GM03348 (cell line): ENCODE measurements at regions not wholly inside any gene's neighbourhood (a gene's known extent, or its start where the extent isn't known, plus 50 kb on each side); places are given as distances from the start of the nearest gene placed in this dataset.

Experiments
- DNase-seq: peaks from one replicate; pipeline ENCODE4 v3.0.0; 2012; ENCODE audit warnings: low spot score

DNA sequence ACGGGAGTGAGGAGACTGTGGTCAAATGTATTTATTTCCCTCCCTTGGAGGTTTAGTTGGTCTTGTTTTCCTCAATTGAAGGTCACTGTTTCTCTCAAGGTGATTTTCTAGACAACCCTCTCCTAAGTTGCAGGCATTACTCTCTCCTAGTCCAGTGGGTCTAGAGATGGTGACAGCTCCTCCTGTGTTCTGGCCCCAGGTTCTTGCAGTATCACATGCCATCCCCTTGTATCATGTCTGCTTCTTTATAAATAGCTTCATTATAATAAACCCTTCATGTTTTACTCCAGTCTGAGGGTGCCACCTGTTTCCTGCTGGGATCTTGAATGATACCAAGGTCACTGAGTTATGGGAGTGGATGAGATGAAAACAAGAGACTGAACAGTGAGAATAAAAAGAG is 208.0 kb upstream of the KCNN2 start:
- no peak for DNase-seq

GRCh38 chr5:114166081-114166480 is 195.8 kb upstream of the KCNN2 start:
- DNase-seq, result no peak

DNA sequence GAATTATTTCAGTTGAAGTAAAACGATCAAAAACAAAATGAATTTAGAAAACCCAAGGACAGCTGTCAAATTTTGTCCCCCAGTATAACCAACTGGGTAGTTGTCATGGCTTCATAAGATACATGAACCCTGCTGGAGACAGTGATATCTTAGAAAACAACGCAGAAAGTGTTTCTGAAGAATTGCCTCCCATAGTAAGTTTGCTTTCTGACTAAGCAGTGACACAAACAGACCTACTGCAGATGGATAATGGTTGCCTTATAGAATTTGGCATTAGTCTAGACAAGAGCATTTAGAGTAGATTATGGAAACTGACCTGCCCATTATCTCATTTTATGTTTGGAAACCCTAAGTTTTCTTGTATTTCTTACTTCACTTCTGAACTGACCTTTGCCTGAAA is 187.7 kb upstream of the KCNN2 start:
- no peak for DNase-seq

GRCh38 chr5:114174837-114175236 is 187.0 kb upstream of the KCNN2 start:
- no peak for DNase-seq

DNA sequence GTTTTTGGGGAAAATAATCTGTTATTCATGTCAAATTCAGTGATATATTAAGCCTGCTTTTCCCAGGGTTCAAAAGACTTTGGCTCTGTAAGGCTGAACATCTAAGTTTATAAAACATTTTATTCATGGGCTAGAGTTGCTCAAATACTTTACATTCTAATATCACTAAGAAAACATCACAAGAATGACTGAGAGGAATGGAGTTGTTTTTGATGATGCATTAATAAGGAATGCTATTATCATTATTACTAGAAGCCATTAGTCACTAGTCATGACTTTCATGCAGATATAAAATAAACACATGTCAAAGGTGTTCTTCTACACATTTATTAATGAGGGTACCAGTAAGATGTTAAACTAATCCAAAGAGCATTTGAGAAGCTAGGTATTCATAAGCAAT is 185.5 kb upstream of the KCNN2 start:
- no peak for DNase-seq

- DNase-seq, result no peak
These were observed 182.7 kb upstream of the KCNN2 start for GRCh38 chr5:114179134-114179533.

DNA sequence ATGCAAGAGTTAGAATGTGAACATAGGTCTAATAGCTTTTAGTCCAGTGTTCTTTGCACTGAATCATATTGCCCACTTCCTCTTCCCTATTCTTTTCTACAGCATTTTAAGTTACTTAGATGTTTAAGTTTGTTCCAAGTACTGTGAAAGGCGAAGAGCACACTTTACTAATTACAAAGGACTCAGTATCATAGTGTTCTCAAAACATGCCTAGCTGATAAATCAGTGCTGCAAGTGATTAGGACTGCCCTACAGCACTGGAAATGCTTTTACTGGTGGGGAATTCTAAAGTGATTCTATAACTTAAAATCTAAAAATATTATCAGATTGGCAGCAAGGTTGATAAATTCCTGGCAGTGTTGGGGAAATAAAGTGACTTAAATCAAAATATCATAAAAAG is 177.9 kb upstream of the KCNN2 start:
- DNase-seq, result no peak

GRCh38 chr5:114185274-114185673 is 176.6 kb upstream of the KCNN2 start:
- no peak for DNase-seq

GRCh38 chr5:114191441-114191840 is 170.4 kb upstream of the KCNN2 start:
- no peak for DNase-seq

DNA sequence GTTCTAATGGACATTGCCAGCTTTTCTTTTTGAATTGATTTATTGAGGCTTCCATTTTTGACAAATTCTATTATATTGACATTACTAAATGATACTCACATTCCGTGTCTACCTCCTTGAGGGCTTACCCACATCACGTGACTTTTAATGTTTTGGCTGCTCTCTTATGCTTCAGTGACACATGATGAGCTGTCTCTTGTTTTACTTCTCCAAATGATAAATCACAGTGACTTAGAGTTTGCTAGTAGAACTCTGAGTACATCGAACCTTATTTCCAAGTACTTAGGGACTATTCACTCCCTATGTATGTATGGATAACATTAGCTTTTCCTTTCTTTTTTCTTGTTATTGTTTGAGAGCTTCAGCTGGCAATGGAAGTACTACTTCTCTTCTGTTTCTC is 169.8 kb upstream of the KCNN2 start:
- no peak for DNase-seq

GRCh38 chr5:114201332-114201731 is 160.5 kb upstream of the KCNN2 start:
- no peak for DNase-seq

DNA sequence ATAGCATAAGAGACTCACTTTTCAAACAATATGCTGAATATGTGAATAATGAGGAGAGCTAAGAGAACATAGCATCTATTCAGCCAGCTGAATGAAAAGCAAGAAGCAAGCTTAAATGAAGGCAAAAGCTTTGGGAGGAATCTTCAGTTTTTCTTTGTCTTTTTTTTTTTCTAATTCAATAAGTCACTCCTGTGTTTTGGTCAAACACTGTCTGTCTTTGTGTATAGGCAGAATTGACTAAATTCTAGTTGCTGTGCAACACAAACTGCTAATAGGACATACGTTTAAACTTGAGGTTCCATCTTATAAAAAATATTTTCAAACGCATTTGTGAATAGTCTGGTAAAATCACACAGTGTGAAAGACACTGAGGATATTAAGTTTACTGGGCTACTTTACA is 156.9 kb upstream of the KCNN2 start:
- no peak for DNase-seq

DNA sequence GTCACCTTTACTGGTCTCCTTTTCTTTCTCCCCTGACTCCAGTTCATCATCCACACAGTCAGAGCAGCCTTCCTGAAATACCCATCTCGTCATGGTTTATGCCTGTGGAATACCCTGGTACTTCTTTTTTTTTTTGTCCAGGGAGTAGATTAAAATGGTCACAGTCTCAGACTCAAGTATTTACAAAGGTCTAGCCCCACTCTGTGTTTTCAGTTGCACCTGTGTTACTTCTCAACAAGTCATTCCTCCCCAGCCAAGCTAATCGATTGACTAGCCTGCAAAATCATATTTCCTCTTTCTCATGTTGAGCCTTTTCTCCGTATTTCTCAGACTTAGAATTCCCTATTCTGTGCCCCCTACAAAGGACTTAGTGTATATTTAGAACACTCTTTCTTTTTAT is 155.2 kb upstream of the KCNN2 start:
- DNase-seq, result no peak

GRCh38 chr5:114207615-114208014 is 154.3 kb upstream of the KCNN2 start:
- no peak for DNase-seq

DNA sequence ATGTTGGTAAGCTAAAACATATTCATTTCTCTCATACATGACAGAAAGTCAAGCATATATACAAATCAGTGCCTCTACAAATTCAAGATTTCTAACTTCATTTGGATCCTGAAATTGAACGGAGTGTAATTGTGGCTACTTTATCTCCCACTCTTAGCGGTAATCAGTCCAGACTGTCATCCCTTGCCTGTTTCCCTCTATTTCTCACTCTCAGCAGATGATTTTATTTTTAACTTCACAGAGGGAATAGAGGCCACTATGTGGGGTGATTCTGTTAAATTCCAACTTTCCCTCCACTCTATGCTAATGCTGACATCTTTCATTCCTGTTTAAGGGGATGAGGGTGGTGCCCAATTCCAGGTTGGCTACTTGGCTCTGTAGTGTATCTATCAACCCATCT is 153.8 kb upstream of the KCNN2 start:
- DNase-seq, result no peak

- no peak for DNase-seq
These were observed 153.3 kb upstream of the KCNN2 start for GRCh38 chr5:114208588-114208987.

GRCh38 chr5:114210662-114211061 is 151.2 kb upstream of the KCNN2 start:
- no peak for DNase-seq

GRCh38 chr5:114221807-114222206 is 140.1 kb upstream of the KCNN2 start:
- DNase-seq, result no peak

DNA sequence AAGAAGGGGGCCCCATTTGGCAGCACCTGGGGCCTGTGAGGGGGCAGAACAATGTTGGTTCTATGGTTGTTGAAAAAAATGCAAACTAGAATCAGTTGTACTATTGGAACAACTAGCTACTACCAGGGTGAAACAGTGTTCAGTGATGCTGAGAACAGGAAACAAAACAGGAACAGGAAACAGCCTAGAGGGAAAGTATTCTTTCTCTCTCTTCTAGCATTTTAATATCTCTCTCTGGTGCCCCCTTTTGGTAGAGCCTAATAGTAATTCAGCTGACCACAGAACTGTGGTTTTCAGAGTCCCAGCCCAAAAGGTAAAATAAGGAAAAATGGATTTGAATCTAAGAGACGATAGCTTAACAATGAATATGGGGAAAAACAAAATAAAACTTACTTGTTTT is 138.0 kb upstream of the KCNN2 start:
- no peak for DNase-seq

DNA sequence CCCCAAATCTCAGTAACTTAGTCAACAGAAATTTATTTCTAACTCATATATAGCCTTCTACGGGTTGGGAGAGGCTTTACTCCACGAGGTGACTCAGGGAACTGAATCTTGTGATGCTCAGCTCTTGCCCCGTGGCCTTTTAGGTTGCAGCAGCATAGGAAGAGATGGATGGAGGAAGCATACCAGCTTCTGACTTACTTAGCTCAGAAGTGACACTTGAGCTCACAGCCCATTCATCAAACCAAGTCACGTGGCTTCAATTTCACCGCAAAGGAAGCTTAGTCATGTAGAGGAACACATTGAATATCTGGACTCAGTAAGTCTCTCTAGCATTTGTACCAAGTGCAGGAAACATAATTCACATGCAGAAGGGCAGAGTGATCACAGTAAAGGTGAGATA is 124.1 kb upstream of the KCNN2 start:
- DNase-seq, result no peak

- DNase-seq, result no peak
These were observed 123.0 kb upstream of the KCNN2 start for GRCh38 chr5:114238771-114239313.

GRCh38 chr5:114243281-114243971 is 118.4 kb upstream of the KCNN2 start:
- no peak for DNase-seq

DNA sequence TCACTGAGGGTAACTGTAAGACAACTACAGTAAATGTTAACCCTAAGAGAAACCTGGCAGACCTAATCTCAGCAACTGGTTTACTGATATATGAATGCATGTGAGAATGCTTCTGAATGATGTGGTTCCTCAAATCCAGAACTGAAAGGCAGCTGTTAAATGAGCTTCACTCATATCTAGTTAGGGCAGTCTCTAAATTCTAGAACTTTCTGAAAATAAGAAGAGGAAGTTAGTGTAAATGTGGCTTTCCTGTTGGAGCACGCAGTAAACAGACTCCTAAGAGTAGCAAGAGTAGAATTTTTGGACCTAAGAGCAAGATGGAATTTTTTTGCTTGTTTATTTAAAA is 117.9 kb upstream of the KCNN2 start:
- no peak for DNase-seq

DNA sequence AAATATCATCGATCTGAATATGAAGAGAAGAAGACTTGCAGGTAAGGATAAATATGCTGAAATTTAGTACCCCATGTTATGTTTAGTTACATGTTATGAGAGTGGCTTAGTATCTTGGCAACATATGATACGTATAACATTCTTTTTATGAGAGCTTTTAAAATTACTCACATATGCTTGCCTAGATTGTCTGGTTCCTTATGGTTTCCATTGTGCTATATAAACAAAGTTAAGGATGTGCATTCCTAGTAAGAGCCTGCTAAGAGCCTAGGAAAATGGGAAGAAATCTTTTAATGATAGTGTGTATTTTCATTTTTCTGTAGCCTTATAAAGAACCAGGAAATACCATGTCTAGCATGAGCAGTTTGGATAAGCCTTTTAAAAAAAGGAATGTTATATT is 112.0 kb upstream of the KCNN2 start:
- DNase-seq, result no peak

- no peak for DNase-seq
These were observed 111.3 kb upstream of the KCNN2 start for GRCh38 chr5:114250536-114250935.
